Daoy (cell line): ENCODE measurements at regions not wholly inside any gene's neighbourhood (a gene's known extent, or its start where the extent isn't known, plus 50 kb on each side); places are given as distances from the start of the nearest gene placed in this dataset.

Source experiments
- DNase-seq: peaks from one replicate; pipeline ENCODE4 v3.0.0-alpha.2; 2015; ENCODE audit warnings: low read depth

- DNase-seq, result no peak
Measured at GRCh38 chr5:144831650-144832049, 661.0 kb downstream of the KCTD16 start.

GRCh38 chr5:144822503-144822902 lies 651.8 kb downstream of the KCTD16 start:
- DNase-seq, result no peak

DNA sequence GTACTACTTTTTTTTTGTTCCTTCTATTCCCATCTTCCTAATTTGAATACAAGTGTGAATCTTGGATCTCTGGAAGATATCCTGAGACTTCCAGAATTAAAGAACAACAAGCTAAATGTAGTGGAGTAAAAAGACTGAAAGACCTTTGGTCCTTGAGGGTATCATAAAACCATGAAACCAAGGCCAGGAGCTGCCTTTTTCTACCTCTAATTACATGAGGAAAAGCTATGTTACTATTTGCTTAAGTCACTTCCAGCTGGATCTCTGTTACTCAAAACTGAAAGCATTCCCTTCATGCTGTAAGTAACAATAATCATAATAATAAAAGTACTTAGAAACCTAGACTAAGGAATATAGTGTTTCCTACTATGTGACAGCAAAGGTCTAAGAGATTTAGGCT lies 649.6 kb downstream of the KCTD16 start:
- DNase-seq, result no peak

- DNase-seq, result no peak
Measured at GRCh38 chr5:144815131-144815530, 644.5 kb downstream of the KCTD16 start.

DNA sequence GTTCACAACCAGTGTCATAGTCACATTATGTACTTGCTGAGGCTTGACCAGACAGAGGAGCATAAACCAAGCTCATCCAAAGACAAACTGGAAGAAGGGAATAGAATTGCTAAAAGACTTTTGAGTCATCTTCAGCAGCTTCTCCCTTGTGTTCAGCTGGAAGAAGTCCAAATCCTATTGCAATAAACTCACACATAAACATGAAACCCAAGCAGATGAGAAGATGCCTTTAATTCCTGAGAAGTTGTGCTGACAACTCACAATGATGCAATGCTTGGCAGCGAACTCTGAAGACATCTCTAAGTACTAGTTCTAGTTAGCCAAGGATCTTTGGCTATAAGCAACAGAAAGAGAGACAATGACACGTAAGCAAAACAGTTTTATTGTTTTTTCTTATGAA lies 642.1 kb downstream of the KCTD16 start:
- DNase-seq, result no peak

- no peak for DNase-seq
Measured at GRCh38 chr5:144800169-144800568, 629.5 kb downstream of the KCTD16 start.

DNA sequence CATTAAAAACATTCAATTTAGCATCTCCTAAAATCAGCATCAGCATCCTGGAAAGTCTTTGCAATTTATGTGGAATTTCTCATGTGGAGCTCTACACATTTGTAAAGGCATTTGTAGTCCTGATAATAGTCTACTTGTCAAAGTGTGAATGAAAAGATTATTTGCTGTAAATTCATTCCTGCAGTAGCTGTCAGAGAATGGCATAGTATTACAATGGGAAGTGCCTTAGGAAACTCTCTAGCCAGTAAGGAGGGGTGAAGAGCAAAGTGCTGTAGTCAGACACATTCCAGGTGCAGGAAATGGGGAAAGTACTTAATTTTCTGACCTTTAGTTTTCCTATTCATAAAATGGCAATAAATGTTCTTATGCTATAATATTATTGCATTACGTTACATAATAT lies 627.9 kb downstream of the KCTD16 start:
- no peak for DNase-seq

DNA sequence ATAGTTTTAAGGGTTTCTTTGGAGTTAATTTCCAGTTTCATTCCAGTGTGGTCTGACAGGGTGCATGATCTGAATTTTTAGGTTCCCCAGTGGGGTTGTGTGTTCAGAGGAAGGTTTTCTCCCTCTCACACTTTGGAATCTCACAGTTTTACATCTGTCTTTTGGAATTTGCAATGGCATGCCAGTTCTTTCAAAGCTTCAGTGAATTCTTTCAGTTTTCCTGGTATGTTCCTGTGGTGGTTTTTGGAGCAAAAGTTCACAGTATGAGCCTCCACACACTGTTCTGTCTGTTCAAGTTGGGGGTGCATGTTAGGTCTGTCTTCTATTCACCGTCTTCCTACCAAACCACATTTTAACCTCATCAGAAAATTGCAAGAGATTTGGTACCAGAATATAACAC lies 624.2 kb downstream of the KCTD16 start:
- DNase-seq, result no peak

DNA sequence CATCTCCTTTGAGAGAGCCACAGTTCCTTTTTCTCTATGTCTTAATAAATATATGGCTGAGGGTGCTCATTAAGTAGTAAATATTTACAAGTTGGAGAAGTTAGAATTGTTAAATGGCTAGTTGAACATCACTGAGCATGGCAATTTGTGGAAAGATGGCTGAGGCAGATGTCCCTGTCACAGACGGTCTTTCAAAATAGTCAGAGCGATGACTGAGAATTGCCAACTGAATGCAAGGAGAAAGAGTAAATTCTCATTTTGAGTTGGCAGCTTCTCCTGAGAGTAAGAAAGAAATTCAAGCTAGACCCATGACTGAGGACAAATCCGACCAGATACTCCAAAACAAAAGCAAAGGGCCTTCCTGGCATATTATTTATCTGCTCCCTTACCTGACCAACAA lies 617.9 kb downstream of the KCTD16 start:
- no peak for DNase-seq

- DNase-seq, result no peak
Measured at GRCh38 chr5:144788046-144788445, 617.4 kb downstream of the KCTD16 start.

- no peak for DNase-seq
Measured at GRCh38 chr5:144779368-144779767, 608.7 kb downstream of the KCTD16 start.

- DNase-seq, result no peak
Measured at GRCh38 chr5:144778561-144778960, 607.9 kb downstream of the KCTD16 start.

DNA sequence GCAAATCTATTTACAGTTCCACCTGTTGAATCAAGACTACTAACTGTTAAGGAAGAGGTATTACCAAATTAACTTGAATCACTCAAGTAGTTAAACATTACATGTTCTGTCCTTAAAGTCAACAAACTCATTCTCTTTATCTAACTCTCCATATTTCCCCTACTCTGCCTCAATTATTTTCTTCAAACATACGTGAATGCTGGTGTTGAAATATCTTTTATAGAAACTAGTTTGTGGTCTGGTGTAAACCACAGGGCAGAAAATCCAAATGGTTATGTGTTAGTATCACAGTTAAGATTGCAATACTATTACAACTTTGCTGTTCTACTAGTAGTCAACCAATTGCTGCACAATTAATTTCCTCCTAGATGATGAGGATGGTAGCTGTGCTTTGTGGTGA lies 603.5 kb downstream of the KCTD16 start:
- DNase-seq, result no peak

GRCh38 chr5:144773628-144774027 lies 603.0 kb downstream of the KCTD16 start:
- DNase-seq, result no peak

GRCh38 chr5:144771802-144772201 lies 601.1 kb downstream of the KCTD16 start:
- no peak for DNase-seq

- DNase-seq, result no peak
Measured at GRCh38 chr5:144742361-144742760, 571.7 kb downstream of the KCTD16 start.

GRCh38 chr5:144731786-144732185 lies 561.1 kb downstream of the KCTD16 start:
- no peak for DNase-seq

DNA sequence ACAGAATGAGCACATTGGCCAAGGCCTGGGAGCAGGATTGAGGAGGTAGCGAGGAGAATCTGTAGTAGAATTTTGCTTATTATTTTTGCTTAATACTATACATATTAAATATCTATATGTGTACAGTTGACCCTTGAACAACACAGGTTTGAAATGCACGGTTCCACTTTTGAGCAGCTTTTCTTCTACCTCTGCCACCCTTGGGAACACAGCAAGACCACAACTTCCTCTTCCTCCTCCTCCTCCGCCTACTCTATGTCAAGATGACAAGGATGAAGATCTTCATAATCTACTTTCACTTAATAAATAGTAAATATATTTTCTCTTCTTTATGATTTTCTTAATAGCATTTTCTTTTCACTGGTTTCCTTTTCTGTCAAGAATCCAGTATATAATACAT lies 541.4 kb downstream of the KCTD16 start:
- no peak for DNase-seq

GRCh38 chr5:144711172-144711571 lies 540.5 kb downstream of the KCTD16 start:
- no peak for DNase-seq

- DNase-seq, result no peak
Measured at GRCh38 chr5:144710637-144711036, 540.0 kb downstream of the KCTD16 start.

GRCh38 chr5:144703776-144704175 lies 533.1 kb downstream of the KCTD16 start:
- DNase-seq, result no peak

DNA sequence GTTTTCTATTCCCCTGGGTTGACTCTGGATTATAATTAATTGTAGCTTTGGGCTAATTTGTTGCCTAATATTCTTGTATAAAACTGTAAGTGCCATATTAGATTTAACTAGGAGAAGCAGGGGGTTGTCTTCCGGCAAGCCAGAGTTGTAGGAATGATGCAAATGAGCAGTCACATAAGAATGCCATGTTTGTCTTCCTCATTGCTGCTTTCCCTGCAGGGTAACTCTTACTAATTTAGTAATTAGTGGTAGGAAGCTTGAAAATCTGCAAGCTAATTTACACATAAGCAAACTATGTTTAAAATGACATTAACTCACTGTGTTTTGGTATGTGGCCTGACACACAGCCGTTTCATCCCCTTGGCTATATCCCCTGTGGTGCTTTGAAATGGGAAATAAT lies 527.8 kb downstream of the KCTD16 start:
- DNase-seq, result no peak

DNA sequence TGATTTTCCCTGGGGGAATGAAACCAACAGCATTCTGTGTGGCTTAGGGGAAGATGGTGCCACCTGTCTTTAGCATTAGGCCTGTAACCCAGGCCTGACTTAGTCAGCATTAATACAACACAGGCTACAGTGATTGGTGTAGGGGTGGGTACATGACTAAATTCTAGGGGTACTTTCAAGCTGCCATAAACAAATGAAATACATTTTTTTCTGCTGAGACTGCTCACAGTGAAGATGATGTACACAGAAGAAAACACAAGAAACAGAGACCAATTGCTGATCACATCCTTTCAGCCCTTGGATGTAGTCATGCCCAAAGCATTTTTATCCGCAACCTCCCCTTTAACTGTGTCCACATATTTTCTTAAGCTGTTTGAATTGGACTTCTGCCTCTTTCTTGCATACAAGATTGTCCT lies 527.2 kb downstream of the KCTD16 start:
- DNase-seq, result peak; percentile 0

DNA sequence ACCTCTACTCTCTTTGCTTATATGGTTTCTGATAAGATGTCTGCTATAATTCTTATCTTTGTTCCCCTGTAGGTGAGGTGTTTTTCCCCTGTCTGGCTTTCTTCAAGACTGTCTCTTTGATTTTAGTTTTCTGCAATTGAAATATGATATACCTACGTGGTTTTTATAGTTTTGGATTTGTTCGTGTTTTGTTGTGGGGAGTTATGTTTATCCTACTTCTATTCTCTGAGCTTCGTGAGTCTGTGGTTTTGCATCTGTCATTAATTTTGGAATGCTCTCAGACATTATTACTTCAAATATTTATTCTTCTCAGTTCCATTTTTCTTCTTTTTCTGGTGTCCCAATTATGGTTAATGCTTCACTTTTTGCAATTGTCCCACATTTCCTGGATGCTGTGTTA lies 521.3 kb downstream of the KCTD16 start:
- DNase-seq, result no peak

- DNase-seq, result no peak
Measured at GRCh38 chr5:144684899-144685298, 514.2 kb downstream of the KCTD16 start.
